ENCODE measurements at regions not wholly inside any gene's neighbourhood (a gene's known extent, or its start where the extent isn't known, plus 50 kb on each side); places are given as distances from the start of the nearest gene placed in this dataset.

DNA sequence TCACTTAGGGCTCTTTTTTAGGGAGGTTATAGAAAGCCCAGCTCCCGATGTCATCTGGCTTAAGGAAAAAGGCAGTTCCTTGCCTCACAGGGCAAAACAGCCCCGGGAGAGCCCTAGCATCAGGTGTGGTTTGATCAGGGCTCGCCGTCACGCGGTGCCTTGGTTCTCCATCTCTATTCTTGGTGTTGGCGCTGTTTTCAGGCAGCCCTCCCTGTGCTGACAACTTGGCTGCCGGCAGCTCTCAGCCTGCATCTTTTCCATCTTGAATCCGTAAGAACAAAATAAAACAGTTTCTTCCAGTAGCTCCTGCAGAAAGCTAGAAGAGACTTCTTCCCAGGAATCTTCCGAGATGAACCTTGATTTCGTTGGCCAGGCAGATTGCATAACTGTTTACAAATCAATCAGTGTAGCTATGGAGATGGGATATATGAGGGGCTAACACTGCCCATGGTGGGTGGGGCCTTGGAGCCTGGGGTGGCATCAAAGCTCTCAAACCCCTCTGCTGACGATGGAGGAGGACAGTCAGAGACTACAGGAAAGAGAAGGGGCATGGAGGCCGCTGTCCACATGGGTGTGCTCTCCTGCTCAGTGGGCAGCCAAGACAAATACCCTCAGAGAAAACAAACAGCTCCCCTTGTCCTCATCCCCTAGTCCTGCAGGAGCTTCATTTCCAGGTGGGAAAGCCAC, 370.7 kb upstream of the C1orf174 start:
- DNase-seq (ENCODE audit: low read depth in 2 of 2) = no peak

DNA sequence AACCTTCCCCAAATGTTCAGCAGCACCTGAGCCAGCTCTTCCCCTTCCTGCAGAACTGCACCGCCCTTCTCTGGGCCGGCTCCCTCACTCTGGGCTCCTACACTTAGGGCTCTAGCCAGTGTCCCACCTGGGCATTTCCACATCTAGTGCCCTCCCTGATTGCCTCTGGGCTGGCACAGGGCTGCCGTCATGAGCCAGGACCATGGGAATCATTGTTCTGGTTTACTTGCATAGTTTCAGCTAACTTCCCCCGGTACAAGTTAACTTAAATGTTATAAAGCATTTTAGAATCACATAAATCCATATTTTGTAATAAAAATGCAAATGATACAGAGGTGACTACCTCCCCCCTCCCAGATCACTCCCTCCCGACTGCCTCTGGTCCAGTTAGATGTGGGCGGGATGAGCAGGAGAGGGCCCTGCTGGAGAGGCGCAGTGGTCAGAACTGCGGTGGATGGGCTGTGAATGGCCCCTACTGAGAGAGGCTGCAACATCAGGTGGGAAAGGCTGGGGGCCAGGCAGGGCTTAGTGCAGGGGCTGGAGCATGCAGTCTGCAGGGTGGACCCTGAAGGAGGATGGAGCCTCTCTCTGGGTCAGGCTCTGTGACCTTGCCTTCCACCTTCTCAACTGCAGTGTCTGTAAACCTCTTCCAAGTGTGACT, 371.4 kb upstream of the C1orf174 start:
- no peak for DNase-seq (ENCODE audit: low read depth in 2 of 2)

DNA sequence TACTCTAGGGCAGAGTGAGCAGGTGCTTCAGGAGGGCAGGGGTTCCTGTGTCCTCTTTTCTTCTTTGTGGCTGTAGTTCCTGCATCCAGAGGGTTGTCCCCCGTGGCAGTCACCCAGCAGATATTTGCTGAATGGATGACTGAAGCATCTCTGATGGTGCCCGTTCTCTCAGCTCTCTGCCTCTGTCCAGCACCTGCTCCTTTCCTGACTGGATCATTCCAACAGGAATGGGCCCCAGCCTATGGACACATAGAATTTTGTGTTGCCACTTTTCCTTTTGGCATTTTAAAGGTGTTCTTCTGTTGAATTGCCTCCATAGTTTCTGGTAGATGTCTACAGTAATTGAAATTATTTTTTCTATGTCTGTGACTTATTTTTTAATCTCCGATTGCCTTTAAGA, 372.5 kb upstream of the C1orf174 start:
- DNase-seq (ENCODE audit: low read depth in 2 of 2) = no peak

DNA sequence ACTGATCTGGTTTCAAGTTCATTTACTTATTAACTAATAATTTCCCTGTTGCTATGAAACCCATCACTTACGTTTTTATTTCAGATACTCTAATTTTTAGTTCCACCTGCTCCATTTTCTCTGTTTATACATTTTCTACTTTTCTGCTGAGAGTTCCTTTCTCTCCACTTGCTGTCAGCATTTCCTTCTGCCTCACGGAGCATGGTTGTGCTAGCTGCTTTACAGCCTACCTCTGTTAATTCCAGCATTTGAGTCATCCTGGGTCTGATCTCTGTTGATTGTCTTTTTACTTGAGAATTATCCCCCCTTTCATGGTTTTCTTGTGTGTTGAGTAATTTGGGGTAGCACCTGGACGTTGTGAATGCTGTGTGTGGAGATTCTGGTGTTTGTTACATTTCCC, 373.2 kb upstream of the C1orf174 start:
- DNase-seq (ENCODE audit: low read depth in 2 of 2) = no peak

DNA sequence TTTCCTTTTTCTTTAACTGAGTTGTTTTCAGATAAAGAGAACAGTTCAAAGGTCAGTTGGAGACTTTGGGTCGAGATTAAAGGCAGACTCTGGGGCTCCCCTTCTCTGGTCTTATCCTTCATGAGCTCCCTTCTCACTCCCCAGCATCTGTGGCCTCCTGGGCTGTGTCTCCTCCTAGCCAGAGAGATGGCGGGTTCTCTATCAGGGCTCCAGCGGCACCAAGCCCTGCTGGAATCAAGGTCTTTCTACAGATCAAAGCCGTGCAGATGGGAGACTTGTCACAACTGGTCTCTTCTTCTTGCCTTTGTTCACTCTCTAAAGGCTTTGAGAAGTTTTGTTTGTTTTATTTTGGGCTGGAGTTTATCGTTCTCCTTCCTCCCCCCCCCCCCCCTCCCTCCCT, 373.7 kb upstream of the C1orf174 start:
- DNase-seq (ENCODE audit: low read depth in 2 of 2) = no peak

DNA sequence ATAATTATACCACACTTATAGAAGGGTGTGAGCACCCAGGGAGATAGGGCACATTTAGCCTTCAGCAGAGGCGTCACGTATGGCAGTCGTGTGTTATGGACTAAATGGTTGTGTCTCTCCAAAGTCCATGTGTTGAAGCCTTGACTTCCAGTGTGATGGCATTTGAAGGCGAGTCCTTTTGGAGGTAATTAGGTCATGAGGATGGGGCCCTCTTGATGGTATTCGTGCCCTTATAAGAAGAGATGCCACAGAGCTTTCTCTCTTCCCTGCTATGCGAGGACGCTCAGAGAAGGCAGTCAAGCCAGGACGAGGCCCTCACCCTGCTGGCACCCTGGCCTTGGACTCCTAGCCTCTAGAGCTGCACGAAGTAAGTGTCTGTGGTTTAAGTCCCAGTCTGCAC, 375.0 kb upstream of the C1orf174 start:
- no peak for DNase-seq (ENCODE audit: low read depth in 2 of 2)

DNA sequence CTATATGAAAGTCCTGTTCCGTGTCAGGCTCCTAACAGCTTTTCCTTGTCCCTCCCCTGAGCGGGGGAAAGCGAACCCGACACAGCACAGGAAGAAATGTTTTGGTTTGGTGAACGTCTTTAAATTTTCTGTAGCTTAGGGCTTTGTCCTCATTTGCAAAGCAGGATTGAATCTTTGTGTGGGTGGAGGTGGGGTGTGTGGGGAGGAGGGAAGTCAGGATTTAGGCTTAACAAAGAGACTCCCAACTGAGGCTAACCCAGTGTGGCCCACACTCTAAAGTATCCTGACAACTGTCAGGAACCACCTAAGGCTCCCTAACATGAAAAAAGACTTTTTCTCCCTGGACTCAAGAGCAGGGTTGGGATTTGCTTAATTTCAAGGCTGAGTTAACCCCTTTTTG, 376.2 kb upstream of the C1orf174 start:
- DNase-seq (ENCODE audit: low read depth in 2 of 2) = no peak

DNA sequence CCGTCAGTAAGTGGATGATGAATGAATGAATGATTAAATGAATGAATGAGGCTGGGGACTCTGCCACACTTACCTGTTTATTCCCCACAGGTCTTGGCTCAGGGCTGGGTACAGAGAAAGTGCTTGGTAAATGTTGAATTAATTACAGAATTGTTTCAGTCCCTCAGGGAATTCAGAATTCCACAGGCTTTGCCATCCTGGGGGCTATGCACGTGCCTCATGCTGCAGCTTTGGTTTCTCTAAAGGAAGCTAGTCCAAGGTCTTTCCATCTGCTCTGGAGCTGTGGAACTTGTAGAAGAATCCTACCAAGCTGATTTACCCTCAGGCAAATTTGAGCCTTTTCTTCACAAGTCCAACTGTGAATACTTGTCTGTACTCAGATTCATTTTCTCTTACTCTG, 376.8 kb upstream of the AJAP1 start:
- no peak for DNase-seq (ENCODE audit: low read depth in 2 of 2)

DNA sequence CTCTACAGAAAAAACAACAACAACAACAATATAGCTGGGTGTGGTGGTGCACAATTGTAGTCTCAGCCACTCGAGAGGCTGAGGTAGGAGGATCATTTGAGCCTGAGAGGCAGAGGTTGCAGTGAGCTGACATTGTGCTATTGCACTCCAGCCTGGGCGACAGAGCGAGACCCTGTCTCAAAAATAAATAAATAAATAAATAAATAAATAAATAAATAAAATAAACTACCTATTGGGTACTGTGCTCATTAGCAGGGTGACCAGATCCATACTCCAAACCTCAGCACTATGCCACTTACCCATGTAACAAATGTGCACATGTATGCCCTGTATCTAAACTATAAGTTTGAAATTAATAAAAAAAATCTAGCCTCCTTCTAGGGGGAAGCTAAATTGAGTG, 369.4 kb upstream of the AJAP1 start:
- no peak for DNase-seq (ENCODE audit: low read depth in 2 of 2)

DNA sequence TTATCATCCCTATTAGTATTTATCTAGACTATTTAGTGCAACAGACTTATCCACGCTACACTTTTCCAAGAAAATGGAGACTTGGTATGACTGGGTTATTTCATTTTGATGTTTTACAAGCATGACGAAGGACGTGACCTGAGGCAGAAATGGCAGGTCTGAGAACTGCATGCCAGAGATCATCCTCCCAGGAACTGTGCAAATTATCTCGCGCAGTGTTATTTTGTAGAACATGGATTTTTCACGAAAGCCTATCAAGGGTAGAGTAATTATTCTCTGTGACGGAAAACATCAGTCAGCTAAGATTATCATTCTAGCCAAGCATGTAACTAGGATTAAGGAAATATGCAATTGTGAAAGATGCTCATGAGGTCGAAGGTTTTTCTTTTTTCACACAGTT, 361.5 kb upstream of the AJAP1 start:
- no peak for DNase-seq (ENCODE audit: low read depth in 2 of 2)

DNA sequence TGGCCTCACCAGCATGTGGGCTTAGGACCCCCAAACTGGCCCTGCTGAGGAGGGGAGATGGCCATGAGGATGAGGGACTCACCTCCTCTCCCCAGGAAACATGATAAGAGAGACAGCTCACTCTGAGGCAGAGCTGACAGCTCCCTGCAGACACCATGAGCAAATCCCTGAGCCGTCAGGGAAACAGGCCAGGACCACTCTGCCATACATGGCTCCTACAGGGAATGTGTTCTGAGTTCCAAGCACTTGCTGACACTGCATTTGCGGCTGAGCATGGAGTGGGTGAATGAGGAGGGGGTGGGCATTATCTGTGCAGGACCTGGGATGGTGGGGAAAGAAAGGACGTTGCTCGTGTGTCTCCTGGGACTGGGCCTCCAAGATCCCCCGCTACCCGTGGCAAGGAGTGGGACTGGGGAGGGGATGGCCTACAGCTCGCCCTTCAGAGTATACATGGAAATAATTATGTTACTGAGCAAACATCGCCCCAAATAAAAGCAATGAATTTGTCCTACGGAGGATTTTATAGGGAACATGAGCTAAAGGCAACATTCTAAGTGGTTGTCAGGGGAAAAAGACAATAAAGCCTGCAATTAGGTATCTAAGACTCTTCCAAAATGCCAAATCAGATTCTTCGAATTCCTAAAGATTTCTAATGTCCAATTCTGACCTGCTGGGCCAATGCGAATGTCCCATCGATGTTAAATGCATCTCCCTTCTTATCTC, 355.9 kb upstream of the AJAP1 start:
- DNase-seq (ENCODE audit: low read depth in 2 of 2) = no peak

DNA sequence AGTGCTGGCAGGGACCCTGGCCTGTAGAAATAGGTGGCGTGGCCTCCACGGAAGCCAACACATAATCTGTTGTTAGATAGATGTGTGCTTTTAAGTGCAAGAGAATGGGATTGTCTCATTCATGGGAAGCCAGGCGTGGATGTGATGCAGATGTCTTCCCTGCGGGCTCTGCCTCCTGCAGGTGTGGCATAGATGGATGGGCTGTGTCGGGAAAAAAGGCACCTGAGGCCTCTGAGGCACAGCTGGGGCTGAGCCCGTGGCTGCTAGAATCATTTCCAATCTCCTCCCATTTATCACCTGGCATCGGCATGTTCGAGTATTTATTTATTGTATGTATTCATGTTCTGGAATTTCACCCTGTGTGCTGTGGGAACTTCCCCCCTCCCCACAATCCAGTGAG, 353.4 kb upstream of the AJAP1 start:
- no peak for DNase-seq (ENCODE audit: low read depth in 2 of 2)

DNA sequence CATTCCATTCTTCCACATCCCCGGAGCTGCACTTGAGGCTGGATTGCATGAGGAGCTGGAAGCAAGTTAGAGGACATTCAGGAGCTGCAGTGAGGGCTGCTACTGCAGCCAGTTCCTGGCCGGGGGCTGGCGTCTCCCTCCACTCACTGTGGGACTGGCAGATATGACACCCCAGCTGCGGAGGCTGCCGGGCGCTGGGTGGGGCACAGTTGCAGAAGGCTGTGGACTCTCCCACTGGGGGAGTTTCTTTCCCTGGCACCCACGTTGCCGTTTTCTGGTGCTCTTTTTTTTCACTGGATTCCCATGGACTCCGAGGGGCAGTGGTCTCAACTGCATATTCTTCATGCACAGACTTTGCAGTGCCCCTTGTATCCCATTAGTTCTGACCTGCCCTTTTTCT, 351.1 kb upstream of the AJAP1 start:
- DNase-seq (ENCODE audit: low read depth in 2 of 2) = no peak

DNA sequence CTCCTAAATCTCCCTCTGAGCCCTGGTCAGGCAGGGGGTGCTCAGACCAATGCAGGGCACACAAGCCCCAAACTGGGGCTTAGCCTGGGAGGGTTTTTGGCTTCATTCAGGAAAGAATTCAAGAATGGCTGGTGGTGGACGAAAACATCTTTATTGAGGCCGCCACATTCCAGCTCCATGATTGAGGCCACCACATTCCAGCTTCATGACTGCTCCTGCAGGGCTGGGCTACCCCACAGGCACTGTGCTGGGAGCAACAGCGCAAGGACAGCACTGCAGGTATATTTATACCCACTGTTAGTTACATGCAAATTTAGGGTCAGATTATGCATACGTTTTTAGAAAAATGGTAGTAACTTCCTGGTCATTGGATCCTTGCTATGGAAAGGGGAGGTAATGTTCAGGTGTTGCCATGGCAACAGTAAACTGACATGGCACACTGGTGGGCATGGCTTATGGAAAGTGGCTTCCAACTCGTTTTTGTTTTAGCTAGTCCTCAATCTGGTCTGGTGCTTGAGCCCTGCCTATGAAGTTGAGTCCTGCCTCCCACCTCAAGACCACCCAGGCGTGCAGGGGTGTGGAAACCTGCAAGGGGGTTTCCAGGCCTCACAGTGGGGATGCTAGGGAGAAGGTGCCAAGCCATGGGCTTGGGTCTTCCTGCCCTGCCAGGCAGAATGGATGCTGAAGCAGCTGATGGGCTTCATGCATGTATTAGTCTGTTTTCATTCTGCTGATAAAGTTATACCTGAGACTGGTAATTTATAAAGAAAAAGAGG, 348.7 kb upstream of the AJAP1 start:
- no peak for DNase-seq (ENCODE audit: low read depth in 2 of 2)

DNA sequence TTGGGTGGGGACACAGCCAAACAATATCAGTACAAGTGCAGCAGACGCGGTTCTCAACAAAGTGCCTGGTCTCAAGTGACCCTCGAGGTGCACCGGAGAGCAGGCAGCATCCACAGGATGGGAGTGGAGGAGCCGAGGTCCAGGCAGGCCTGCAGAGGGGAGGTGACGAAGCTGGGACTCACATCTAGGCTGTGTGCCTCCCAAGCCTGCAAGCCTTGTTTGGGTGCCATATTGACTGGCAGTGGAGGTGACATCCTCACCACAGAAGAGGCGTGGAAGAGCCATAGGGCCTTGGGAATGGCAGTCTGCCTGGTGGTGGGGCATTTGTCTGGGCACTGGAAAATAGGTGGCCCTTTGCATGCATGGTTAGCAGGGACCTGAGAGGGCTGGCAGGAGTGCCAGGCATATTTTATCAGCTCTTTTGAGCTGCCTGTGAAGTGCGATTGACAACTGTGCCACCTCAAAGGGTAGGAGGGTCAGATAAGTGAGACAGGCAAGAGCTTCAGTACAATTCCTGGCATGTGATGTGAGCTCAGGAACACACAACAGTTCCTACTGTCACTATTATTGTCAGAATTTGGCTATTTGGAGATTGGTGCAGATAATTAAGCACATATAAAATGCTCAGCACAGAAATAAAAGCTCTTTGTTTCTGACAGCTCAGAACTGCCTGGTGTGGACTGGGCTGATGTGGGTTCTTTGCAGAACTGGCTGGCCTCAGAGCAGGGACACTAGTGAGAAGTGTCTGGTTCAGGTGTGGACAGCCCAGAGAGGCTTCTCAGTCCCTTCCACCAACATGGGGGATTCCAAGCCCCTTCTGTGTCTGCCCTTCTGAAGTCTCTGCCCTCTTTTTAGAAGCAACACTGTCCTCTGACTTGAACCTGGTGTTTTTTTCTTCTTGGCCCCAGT, 347.6 kb upstream of the AJAP1 start:
- DNase-seq (ENCODE audit: low read depth in 2 of 2) = no peak

DNA sequence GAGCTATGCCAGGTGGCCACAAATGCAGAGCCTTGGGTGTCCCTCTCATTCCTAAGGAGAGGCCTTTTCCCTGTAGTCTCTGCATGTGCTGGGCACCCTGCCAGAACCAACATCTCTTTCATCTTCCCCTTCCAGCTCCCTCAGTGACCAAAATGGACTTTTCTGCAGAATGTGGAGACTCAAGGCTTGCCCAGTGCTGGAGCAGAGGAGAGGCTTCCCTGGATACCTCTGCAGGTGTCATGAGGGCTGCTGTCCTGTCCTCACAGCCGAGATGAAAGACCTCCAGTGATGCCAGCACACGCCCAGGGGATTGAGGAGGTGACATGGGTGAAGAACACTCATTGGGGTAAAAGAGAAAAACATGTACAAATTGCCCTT, 347.0 kb upstream of the AJAP1 start:
- no peak for DNase-seq (ENCODE audit: low read depth in 2 of 2)

DNA sequence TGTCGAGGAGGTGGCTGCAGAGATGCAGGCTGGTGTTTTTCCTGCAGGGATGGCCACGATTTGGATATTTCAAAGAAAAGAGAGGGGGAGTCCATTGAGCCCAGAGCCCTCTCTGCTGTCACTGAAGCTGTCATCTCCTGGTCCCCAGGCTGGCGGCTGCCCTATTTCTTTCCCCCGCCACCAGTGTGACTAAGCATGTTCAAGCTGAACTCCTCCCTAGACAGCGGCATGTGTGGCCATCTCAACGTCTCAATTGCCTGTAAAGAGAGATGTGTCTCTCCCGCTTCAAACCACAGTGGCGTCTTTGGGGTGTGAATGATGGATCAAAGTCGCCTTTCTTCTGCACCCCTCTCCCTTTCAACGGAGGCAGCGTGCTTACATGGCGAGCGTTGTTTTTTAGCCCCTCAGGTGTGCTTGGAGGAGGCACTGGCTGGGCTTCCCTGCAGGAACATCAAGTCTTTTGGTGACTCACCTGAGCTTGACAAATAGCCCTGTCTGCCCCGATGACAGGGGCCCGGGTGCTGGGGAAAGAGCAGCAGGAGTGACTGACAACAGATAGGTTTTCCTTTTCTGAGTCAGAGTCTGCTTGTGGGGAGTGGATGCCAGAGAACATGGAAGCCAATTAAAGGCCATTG, 346.4 kb upstream of the AJAP1 start:
- DNase-seq (ENCODE audit: low read depth in 2 of 2) = no peak

DNA sequence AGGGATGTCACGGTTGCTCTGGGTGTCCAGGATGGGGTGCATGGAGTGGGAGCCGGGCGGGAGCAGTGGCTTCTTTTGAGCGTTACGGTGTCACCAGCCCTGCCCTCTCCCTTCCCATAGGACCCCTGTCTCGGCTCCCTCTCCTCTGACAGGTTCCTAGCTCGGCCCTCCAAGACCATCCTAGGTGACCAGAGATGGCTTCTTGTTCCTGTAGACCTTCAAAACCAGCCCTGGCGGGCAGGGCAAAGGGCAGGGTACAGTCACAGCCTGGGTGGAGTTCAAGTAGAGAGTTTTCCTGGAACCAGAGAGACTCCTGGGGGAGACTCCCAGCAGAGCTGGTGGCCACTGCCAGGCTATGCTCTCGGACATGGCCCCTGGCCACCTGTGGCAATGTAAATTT, 345.6 kb upstream of the AJAP1 start:
- no peak for DNase-seq (ENCODE audit: low read depth in 2 of 2)

DNA sequence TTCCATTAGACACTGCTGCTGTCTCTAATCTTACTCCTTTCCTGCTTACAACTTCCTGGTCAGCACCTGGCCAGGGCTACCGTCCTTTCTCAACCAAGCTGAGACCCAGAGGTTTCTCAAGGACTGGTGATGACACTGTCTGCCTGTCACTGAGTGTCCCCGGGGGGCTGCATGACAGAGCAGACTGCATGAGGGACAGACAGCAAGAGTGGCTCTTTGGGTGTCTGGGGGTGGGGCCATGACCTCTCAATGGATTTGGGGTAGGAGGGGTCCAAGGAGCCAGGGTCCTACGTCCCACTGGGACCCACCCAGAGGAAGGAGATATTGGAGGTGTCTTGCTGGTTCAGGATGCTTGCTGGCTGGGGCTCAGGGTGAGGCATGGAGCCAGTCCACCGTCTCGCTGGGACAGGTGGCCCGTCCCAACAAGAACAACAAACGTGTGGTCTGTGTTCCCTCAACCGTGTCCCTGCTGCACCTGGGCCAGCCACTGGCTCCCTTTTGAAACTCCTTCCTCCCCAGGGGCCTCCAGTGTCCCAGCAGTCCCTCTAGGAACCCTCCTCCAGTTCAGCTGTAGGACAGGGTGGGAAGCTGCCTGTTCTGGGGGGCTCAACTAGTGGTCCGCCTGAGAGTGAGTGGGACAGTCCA, 344.6 kb upstream of the AJAP1 start:
- no peak for DNase-seq (ENCODE audit: low read depth in 2 of 2)

DNA sequence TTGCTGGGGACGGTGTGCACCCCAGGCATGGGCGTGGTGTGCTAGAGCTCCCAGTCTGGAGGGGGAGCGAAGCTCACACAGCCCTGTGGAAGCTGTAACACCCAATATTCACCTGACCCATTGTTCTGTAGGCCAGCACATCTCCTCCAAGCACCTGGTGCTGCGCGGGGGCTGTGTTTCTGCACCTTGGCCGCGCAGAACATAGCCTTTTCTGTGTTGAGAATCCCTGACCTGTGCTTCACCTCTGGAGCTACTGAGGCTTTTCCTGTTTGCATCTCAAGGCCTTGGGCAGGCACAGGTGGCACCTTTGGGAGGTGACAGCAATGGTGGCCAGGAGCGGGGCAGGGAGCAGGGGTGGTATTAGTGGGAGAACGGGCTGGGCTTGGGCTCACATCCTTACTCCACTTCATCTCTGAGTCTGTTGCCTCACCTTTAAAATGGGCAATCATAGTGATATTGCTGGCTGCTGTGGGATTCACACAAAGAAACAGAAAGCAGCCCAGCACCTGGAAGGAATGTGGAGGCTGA, 343.9 kb upstream of the AJAP1 start:
- no peak for DNase-seq (ENCODE audit: low read depth in 2 of 2)

Measured in lung microvascular endothelial cell (primary cell).